ENCODE measurements at regions not wholly inside any gene's neighbourhood (a gene's known extent, or its start where the extent isn't known, plus 50 kb on each side); places are given as distances from the start of the nearest gene placed in this dataset.

DNA sequence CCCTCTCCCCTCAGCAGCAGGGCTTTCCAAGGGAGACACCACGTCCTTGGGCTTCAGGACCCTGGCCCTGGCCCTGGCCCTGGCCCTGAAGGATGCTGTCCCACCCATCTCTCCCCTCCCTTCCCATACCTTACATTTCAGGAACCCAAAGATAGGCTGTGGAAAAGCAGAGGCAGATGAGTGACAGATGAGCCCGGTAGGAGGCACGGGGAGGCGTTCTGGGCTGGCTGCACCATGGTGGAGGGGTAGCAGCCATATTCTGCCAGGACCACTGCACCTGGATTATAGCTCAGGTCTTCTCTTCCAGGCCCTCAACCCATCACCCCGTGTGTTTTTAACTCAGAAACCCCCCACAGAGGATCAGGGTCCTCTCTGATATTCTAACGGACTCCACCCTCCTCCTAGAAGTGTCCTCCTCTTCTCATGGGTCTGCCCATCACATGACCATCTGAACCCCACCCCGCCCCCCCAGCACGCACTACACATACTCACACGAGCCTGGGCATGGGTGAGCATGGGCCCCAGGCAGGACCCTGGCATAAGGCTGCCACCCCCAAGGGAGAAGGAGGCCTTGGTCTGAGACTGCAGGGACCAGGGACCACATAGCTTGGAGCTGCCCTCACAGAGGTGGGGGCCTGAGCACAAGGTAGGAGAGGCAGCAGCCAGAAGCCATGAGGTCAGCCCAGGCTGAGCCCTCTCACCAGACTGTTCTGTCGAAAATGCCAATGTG lies 220.8 kb upstream of the CDH4 start:
- H3K27ac ChIP-seq, result no peak overlapping the region
- TF ChIP-seq, protein P1, sequence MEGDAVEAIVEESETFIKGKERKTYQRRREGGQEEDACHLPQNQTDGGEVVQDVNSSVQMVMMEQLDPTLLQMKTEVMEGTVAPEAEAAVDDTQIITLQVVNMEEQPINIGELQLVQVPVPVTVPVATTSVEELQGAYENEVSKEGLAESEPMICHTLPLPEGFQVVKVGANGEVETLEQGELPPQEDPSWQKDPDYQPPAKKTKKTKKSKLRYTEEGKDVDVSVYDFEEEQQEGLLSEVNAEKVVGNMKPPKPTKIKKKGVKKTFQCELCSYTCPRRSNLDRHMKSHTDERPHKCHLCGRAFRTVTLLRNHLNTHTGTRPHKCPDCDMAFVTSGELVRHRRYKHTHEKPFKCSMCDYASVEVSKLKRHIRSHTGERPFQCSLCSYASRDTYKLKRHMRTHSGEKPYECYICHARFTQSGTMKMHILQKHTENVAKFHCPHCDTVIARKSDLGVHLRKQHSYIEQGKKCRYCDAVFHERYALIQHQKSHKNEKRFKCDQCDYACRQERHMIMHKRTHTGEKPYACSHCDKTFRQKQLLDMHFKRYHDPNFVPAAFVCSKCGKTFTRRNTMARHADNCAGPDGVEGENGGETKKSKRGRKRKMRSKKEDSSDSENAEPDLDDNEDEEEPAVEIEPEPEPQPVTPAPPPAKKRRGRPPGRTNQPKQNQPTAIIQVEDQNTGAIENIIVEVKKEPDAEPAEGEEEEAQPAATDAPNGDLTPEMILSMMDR (conservative IDR thresholded peaks at IDR 0.05), result no peak

DNA sequence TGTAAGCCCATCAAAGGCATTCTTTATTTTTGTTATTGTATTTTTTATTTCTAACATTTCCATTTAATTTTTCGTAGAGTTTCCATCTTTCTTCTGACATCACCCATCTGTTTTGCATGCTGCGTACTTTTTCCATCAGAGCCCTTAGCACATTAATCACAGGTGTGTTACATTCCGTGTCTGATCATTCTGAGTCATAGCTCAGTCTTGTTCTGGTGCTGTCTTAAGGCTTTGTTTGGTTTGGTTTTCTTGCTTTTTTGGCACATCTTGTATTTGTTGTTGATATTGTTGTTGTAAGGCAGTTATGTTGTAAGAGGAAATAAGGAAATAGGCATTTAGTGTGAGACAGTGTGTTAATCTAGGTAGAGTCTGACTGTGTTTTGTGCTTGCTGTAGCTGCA lies 214.6 kb upstream of the CDH4 start:
- no peak overlapping the region for H3K27ac ChIP-seq
- TF ChIP-seq, protein P1 (conservative IDR thresholded peaks at IDR 0.05), result no peak

DNA sequence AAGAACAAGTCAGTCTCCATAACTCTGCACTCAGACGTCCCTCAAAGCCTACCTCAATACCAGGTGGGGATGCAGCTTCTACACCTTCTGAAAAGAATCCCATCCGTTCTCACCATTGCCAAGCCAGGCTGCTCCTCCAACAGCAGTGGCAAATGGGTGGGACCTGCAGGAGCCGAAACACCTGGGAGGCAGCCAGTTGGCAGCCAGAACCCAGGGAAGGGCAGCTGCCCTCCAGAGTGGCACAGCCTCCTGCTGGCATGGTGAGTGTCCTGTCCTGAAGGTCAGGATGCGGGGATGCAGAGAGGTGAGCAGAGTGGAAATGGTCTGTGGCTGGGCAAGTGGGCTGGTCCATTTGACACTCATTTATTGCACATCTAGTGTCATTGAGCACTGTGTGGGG lies 210.6 kb upstream of the CDH4 start:
- TF ChIP-seq, protein P1 (conservative IDR thresholded peaks at IDR 0.05), result no peak
- no peak overlapping the region for H3K27ac ChIP-seq

DNA sequence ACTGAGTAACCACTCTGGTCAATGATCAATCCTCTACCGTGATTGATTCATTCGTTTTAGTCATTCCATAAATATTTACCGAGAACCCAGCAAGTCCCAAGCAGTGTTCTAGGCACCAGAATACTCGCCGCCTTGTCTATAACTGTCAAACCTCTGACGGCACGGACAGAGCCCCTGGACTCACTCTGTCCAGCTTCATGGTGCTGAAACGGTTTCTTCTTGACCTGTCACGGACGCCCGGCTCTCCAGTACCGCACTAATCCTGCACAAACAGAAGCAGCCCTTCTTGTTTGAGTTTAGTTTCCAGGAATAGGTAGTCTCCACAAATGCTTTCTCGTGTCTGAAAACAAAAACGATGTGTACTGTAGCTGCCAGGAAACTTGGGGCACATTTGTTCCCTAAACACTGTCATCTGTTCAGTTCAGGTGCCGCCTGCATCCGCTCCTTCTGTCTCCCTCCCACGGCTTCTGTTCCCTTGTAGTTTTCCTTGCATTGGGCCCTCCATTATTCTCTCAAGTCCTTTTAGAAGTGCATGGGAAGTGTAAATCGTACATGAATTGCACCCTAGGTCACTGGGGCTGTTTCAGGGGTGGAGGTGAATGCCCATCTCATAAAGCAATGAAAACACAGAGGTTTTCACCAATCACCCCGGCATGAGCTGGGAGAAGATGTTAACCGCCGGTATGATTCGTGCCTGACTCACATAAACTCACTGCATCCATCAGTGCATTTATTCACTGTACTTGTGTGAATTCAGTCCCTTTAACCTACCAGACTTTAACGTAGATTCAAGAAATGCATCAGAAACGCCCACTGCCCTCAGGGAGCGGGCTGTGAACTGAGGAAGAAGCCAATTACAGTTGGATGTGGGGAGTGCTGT lies 209.3 kb upstream of the CDH4 start:
- H3K27ac ChIP-seq, result no peak overlapping the region
- TF ChIP-seq, protein P1 (conservative IDR thresholded peaks at IDR 0.05), result no peak

DNA sequence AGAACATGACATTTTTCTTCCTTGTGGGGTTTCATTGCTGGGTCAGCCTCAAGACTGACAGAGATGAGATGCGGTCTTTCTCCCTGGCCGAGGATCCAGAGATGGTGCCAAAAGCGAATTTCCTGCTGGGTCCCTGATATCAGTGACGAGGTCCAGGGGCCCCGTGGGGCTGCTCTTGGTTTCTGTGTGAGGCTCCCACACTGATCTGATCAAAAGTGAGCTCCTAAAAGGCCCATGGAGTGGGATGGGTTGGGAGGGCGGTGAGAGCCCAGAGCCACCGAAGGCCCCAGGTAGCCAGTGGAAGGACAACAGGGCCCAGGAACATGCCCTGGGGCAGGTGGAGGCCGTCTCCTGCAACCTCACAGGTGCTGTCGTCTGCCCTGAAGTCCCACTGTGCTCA lies 208.4 kb upstream of the CDH4 start:
- TF ChIP-seq, protein P1 (conservative IDR thresholded peaks at IDR 0.05), result no peak
- no peak overlapping the region for H3K27ac ChIP-seq

DNA sequence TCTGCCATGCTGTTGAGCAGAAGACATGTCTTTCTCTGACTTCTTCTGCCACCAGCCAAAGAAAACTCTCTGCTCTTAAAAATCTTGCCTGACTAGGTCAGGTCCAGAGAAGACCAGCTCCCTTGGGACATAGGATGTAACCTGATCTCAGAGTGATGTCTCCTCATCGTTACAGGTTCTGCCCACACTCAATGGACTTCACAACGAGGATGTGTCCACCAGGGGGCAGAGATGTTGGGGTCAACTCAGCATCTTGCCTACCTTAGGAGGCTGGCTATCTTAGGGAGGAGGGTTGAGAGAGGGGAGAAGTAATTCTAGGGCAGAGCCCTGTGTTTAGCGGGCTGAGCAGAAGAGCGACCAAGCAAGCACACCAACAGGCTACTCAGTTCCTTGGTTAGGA lies 207.6 kb upstream of the CDH4 start:
- TF ChIP-seq, protein P1 (conservative IDR thresholded peaks at IDR 0.05), result no peak

DNA sequence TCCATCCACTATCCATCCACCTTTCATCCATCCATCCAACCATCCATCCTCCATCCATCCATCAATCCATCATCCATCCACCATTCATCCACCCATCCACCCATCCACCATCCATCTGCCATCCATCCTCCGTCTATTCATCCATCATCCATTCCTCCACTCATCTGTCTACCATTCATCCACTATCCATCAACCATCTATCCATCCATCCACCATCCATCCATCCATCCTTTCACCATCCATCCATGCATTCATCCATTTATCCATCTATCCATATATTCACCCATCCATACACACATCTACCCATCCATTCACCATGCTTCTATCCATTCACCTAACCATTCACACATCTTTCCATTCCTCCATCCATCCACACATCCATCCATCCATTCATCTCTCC lies 207.0 kb upstream of the CDH4 start:
- TF ChIP-seq, protein P1 (conservative IDR thresholded peaks at IDR 0.05), result no peak
- no peak overlapping the region for H3K27ac ChIP-seq

More for the DNA sequence above, 207.6 kb upstream of the CDH4 start:
- no peak overlapping the region for H3K27ac ChIP-seq
